ENCODE measurements at regions not wholly inside any gene's neighbourhood (a gene's known extent, or its start where the extent isn't known, plus 50 kb on each side); places are given as distances from the start of the nearest gene placed in this dataset.
"Not testable (repeated sequence)": the region's sequence is repeated elsewhere in the genome, so short reads cannot be mapped to it uniquely, and the experiment has no call there.

DNA sequence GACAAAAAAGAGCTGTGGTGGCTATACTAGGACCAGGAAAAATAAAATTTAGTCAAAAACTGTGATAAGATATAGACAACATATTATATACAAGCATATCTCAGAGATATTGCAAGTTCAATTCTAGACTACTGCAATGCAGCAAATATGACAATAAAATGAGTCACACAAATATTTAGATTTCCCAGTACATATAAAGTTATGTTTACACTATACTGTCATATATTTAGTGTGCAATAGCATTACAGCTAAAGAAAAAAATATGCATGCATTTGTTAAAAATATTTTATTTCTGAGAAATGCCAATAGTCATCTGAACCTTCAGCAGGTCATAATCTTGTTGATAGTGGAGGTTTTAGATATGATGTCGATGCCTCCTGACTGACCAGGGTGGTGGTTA lies 72.1 kb downstream of the AKR1C4 start:
- DNase-seq: no peak

- no peak for DNase-seq
Observed at GRCh38 chr10:5269791-5270190, 73.2 kb downstream of the AKR1C4 start.

- no peak for DNase-seq
Observed at GRCh38 chr10:5271526-5271925, 74.9 kb downstream of the AKR1C4 start.

DNA sequence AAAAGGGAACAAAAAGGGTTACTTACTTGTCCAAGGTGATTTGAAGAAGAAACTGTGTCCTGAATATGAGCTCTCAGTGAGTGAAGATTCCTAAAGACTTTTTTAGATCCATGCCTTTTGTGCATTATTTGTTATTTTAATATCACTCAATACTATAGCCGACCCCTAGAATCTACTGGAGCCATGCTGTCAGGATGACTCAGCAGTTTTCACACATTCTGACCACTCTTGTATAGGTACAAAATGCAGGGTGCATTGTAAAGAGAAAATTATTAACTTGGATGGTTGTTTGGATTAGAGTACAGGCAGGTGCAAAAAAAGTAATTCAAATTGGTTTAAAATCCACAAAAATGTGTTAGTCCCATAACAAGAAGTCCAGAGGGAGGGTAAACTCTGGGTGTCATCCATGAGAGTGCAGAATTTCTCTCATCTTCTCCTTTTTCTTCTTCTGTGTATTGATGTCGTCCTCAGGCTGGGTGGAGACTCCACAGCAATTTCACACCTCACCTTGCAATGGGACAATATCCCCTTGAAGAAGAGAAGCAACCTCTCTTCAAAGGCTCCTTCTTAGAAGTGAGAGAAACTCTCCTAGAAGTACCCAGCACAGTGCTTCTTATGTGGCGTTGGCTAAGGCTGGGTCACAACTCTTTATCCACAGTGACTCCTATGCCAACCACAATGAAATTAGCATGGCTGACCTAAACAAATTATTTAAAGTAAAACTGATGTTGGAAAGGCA lies 75.6 kb downstream of the AKR1C4 start:
- no peak for DNase-seq

DNA sequence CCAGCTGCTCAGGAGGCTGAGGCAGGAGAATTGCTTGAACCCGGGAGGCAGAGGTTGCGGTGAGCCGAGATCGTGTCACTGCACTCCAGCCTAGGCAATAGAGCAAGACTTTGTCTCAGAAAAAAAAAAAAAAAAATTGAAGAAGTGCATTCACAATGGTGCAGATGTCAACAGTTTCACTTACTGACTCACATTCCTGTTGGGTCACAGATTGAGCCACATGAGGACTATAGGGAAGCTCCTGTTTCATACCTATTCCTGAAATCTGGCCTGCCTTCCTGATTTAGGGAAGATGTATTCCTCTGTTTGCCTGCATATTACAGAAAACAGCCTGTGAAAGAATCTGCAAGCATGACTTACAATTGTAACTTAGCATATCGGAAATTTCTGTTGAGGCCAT lies 78.2 kb downstream of the AKR1C4 start:
- DNase-seq: no peak

GRCh38 chr10:5281356-5281755 lies 83.4 kb upstream of the UCN3 start:
- no peak for DNase-seq

GRCh38 chr10:5282137-5282536 lies 82.6 kb upstream of the UCN3 start:
- no peak for DNase-seq

- DNase-seq: peak in 2 of 14 donors; percentile 0 to 6
Observed at GRCh38 chr10:5283305-5284158, 81.2 kb upstream of the UCN3 start.

GRCh38 chr10:5284311-5285057 lies 80.3 kb upstream of the UCN3 start:
- DNase-seq: no peak

- DNase-seq: no peak
Observed at GRCh38 chr10:5285186-5285585, 79.6 kb upstream of the UCN3 start.

- DNase-seq: no peak
Observed at GRCh38 chr10:5288359-5288758, 76.4 kb upstream of the UCN3 start.

- not testable (repeated sequence) for DNase-seq
Observed at GRCh38 chr10:5289228-5289627, 75.5 kb upstream of the UCN3 start.

- DNase-seq: no peak
Observed at GRCh38 chr10:5291501-5292195, 73.1 kb upstream of the UCN3 start.

DNA sequence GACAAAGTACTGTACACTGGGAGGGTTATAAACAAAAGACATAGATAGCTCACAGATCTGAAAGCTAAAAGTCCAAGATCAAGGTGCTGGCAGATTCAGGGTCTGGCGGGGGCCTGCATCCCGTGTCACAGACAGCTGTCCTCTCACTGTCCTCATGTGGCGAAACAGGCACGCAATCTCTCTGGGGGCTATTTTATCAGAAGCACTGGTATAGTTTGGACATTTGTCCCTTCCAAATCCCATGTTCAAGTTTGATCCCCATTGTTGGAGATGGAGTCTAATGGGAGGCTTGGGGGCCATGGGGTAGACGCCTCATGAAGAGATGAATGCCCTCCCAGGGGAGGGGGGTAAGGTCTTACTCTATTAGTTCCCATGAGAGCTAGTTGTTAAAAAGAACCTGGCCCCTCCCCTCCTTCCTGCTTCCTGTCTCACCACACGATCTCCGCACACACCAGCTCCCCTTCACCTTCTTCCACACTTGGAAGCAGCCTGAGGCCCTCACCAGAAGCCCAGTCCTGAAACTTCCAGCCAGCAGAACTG lies 72.5 kb upstream of the UCN3 start:
- no peak for DNase-seq

DNA sequence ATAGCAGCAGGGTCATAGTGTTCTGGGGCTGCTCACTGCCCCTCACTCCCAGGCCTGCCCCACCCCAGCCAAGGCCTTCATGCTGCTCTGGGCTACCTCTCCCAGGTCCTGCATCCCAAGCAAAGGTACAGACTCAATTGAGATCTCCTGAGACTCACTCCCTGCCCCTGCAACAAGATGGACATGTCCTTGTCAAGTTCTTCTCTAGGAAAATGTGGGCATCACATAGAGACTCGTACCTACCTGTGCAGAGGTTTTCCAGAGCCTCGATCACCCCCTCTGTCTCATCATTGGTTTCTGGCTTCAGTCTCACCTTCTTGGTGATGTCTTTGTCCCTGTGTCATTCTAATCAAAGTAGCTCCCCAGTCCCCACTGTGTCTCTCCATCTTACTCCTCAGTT lies 71.8 kb upstream of the UCN3 start:
- DNase-seq: not testable (repeated sequence)

GRCh38 chr10:5293691-5294550 lies 70.8 kb upstream of the UCN3 start:
- DNase-seq: no peak

GRCh38 chr10:5297466-5297865 lies 67.3 kb upstream of the UCN3 start:
- DNase-seq: no peak

GRCh38 chr10:5297996-5298395 lies 66.8 kb upstream of the UCN3 start:
- DNase-seq: no peak

- no peak for DNase-seq
Observed at GRCh38 chr10:5299950-5300349, 64.8 kb upstream of the UCN3 start.

DNA sequence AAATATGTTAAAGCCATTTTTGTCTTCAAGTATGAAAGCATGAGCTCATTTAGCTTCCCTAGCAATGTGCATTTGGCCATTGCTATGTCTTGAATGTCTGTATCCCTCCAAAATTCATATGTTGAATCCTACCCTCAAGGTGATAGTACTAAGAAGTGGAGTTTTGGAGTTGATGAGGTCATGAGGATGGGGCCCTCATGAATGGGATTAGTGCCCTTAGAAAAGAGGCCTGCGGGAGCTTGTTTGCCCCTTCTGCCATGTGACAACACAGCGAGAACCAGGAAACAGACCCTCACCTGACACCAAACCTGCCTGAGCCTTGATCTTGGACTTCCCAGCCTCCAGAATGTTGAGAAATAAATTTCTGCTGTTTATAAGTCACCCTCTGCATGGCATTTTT lies 61.3 kb upstream of the UCN3 start:
- DNase-seq: no peak

DNA sequence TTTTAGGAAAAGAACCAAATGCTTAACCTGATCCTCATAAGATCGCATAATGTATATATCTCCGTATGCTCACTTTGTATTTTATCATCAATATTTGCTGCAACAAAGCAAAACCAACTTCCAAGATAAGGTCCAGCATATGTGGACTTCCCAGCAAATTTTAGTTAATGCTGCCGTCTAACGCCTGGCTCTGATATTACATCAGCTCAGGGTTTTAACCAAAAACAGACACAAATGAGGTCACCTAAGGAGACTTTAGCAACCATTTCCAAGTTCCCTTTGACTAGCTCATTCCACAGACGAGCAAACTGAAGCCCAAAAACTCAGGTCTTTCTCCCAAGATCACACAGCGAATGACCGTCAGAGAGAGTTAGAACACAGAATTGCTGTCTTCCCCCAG lies 59.4 kb upstream of the UCN3 start:
- DNase-seq: no peak
